ENCODE measurements at regions not wholly inside any gene's neighbourhood (a gene's known extent, or its start where the extent isn't known, plus 50 kb on each side); places are given as distances from the start of the nearest gene placed in this dataset.

DNA sequence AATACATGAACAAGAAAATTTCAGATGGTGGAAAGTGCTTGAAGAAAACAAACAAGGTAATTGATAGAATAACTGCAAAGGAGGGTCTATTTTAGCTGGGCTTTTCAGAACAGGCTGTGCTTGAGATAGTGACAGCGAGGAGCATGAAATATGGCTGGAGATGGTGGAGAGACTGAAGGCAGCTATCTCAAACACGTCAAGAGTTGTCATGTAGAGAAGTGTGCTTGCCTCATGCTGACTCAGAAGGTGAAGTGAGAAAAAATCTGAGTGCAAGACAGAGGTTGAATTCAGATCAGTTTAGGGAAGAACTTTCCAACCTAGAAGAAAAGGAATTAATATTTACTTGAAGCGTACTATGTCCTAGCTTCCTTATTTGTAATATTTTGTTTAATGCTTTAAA, 115.5 kb upstream of the RANBP3L start:
- no peak for TF ChIP-seq POLR2A (IDR thresholded peaks at IDR 0.05)
- TF ChIP-seq, protein P1, sequence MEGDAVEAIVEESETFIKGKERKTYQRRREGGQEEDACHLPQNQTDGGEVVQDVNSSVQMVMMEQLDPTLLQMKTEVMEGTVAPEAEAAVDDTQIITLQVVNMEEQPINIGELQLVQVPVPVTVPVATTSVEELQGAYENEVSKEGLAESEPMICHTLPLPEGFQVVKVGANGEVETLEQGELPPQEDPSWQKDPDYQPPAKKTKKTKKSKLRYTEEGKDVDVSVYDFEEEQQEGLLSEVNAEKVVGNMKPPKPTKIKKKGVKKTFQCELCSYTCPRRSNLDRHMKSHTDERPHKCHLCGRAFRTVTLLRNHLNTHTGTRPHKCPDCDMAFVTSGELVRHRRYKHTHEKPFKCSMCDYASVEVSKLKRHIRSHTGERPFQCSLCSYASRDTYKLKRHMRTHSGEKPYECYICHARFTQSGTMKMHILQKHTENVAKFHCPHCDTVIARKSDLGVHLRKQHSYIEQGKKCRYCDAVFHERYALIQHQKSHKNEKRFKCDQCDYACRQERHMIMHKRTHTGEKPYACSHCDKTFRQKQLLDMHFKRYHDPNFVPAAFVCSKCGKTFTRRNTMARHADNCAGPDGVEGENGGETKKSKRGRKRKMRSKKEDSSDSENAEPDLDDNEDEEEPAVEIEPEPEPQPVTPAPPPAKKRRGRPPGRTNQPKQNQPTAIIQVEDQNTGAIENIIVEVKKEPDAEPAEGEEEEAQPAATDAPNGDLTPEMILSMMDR (IDR thresholded peaks at IDR 0.05), result no peak

Data from uterus (tissue), 2 donors.